ENCODE measurements at regions not wholly inside any gene's neighbourhood (a gene's known extent, or its start where the extent isn't known, plus 50 kb on each side); places are given as distances from the start of the nearest gene placed in this dataset.

DNA sequence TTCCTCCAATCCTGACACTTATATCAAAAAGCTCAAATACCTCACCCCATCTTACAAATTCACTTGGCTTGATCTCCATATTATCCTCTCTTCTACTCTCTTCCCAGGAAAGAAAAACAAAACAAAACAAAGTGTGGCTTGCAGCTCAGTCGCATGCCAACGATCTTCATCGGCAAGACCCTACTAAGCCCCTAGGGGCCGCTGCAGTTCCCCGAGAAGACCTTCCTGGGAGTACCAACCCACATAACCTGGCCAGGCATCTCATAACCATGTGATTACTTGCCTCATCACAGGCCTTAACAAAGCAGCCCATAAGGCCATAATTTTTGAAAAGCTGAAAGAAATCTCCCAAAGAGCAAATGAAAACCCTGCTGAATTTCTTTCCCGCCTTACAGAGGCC, 103.7 kb downstream of the ZNF92 start:
- no peak for TF ChIP-seq POLR2A (IDR thresholded peaks at IDR 0.05)
- TF ChIP-seq, protein P1, sequence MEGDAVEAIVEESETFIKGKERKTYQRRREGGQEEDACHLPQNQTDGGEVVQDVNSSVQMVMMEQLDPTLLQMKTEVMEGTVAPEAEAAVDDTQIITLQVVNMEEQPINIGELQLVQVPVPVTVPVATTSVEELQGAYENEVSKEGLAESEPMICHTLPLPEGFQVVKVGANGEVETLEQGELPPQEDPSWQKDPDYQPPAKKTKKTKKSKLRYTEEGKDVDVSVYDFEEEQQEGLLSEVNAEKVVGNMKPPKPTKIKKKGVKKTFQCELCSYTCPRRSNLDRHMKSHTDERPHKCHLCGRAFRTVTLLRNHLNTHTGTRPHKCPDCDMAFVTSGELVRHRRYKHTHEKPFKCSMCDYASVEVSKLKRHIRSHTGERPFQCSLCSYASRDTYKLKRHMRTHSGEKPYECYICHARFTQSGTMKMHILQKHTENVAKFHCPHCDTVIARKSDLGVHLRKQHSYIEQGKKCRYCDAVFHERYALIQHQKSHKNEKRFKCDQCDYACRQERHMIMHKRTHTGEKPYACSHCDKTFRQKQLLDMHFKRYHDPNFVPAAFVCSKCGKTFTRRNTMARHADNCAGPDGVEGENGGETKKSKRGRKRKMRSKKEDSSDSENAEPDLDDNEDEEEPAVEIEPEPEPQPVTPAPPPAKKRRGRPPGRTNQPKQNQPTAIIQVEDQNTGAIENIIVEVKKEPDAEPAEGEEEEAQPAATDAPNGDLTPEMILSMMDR (IDR thresholded peaks at IDR 0.05 in 4 of 5, conservative IDR thresholded peaks at IDR 0.05 in 1 of 5): no peak
